ENCODE measurements at regions not wholly inside any gene's neighbourhood (a gene's known extent, or its start where the extent isn't known, plus 50 kb on each side); places are given as distances from the start of the nearest gene placed in this dataset.

DNA sequence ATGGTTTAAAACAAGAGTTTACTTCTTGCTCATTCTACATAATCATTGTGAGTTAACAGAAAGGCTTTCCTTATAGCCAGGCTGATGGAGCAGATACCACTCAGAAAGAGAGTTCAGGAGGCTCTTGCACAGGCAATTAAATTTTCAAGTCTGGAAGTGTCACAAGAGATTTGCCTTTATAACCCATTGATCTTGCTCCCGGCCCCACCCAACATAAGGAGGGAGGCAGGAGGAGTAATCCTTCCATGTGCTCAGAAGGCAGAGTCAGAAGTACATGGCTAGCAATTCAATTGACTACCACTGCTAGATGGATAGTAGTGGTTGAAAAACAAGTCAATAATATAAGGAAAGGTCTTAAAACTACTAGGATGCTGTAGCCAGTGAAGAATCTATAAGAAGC lies 346.3 kb upstream of the CDH11 start:
- DNase-seq, result no peak

DNA sequence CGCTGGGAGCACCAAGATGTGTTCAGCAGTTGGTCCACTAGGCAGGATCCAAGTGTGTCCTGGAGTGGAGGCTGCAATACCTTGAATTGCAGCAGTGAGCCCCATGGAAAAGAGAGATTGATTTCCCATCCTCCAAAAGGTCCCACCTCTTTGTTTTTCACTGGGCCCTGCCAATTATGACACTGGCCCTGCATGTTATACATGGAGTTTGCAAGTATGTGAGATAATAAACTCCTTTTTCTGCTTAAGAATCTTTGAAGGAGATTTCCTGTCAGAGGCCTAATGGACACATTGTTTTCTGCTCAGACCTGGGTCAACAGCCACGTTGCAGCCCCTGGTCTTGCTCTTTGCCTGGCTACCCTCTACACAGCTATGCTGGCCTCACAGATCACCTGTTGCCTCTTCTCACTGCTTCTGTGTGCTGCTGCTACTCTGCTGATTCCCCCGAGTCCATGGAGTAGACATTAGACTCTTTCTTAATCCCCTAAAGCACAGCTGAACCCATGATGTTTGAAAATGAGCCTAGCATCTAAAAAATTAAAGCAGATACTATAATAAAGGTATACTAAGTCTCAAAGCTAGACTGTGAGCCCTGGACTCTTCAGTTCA lies 341.9 kb upstream of the CDH11 start:
- DNase-seq, result no peak

GRCh38 chr16:65457084-65457483 lies 335.2 kb upstream of the CDH11 start:
- no peak for DNase-seq

DNA sequence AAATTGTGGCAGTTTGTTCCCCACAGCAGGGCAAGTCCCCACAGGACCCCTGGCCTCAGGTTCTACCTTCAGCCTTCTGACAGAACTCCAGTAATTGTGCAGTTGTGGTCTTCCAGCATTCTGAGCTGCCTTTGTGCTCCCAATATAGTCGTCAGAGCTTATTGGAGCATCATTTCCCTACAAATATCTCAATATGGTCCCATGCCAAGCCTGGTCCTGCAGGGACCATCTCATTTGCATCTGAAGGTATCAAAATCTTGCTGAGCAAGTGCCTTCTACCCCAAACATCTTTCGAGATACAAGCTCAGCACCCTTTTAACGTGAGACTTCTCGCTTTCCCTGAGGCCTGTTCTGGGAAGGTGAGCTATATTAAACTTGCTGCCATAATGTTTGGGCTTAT lies 333.9 kb upstream of the CDH11 start:
- no peak for DNase-seq

DNA sequence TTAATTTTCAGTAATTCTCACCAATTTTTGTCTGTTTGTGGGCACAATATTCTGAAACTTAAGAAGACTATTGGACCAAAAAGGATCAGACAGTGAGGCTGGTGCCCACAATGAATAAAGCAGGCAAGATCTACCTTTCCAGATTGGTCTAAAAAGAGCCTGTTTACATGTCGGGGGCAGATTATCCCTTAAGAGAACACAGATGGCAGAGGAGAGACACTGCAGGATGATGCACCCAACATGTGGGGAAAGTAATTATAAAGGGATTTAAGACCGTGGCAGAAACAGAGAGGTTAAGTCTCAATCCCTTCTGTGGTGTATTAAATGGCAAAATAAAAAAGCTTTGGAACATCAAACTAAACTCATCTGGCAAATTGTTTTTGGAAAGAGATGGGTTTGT lies 331.8 kb upstream of the CDH11 start:
- no peak for DNase-seq

GRCh38 chr16:65449526-65449925 lies 327.7 kb upstream of the CDH11 start:
- DNase-seq, result no peak

DNA sequence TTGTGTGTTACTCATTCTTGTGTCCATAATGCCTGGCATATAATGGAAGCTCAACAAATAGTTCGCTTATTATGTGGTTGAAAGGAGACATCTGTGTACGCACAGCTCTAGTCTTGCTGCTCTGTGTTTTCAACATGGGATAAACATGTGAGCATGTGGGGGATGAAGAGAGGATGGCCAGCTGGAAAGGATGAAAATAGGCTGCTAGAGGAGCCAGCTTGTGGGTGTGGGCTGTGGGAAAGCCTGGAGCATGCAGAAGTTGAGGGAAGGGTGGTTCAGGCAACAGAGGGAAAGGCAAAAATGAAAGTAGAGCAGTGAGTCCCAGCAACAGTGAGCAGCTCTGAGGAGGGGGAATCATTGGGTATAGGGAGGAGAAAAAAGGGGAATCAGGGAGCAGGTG lies 324.6 kb upstream of the CDH11 start:
- DNase-seq, result no peak

- DNase-seq, result no peak
Observed at GRCh38 chr16:65445313-65446260, 323.7 kb upstream of the CDH11 start.

- no peak for DNase-seq
Observed at GRCh38 chr16:65441501-65441900, 319.6 kb upstream of the CDH11 start.

DNA sequence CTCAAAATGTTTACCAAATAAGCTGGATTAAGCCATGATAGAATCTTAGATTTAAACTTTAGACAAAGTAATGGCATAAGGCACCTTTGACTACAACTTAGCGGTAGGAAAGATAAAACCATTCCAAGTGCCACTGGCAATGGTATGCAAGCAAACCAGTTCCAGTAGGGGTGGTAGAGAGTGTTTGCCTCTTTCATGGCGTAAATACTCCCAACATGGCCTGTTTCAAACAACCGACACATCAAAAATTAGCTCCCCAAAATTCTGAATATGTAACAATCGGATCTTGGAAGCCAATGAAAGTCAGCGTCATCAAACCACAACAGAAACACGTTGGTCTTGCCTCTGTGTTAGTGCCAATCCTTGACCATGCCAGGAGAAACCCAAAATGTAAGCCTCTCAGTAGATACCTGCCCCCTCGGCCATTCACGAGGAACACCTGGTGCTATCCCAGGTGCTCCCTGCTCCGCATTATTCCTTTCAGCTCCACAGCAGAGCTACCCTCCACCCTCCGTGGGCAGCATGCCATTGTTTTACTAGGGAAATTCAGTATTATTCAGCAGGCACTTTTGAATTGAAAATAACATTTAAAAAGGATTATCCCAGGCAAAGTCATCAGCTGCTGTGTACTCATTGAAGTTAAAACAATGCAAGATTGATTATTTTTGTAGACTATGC lies 307.8 kb upstream of the CDH11 start:
- no peak for DNase-seq

- no peak for DNase-seq
Observed at GRCh38 chr16:65426484-65426883, 304.6 kb upstream of the CDH11 start.

DNA sequence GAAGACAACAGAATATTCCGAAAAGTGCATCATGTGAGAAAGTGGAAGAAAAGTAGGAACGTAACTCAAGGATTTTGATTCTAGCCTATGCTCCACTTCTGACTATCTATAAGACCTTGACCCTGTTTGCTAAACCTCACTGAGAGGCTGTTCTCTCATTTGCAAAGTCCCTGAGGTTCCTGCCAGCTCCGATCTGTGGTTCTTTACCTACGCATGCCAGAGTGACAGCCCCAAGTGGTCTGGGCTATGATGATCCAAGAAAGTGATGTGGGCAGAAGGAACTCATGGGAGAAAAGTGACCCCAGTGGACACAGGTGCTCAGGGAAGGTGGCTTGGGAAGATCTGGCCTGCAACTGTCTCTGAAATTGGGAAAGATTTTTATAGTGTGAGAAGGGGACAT lies 301.1 kb upstream of the CDH11 start:
- DNase-seq, result no peak

DNA sequence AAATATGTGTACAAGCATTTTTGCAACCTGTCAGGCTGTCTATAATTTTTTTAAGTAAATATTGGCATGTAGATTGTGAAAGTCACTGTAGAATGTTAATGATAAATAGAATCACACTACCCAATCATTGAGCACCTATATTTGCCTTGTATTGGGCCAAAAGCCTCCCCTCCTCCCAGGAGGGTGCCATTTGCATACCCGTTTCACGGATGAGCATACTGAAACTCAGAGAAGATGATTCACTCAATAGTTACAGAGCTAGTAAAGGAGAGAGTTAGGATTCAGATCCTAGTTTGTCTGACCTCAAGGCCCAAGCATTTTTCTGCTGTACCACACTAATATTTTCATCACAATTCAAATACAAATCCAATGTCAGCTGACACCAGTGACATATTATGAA lies 299.7 kb upstream of the CDH11 start:
- DNase-seq, result no peak

- no peak for DNase-seq
Observed at GRCh38 chr16:65418435-65418834, 296.6 kb upstream of the CDH11 start.

DNA sequence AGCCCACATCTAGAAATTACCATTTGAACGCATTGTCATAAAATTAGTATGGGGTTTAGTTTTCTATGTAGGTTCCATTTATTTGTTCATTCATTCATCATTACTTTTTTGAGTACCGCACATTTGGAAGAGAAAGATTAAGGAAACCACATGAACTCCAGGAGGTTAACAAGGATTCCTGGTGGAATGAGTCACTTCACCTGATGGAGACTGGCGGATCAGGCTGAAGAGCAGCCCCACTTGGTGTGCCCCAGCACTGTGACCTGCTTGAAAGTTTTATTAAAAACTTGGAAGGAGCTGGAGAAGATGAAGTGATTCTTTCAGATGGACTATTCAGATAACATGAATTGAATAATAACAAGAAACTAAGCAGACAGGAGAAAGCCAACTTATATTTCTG lies 293.6 kb upstream of the CDH11 start:
- no peak for DNase-seq

- no peak for DNase-seq
Observed at GRCh38 chr16:65414284-65414984, 292.6 kb upstream of the CDH11 start.

- DNase-seq, result no peak
Observed at GRCh38 chr16:65413861-65414260, 292.0 kb upstream of the CDH11 start.

DNA sequence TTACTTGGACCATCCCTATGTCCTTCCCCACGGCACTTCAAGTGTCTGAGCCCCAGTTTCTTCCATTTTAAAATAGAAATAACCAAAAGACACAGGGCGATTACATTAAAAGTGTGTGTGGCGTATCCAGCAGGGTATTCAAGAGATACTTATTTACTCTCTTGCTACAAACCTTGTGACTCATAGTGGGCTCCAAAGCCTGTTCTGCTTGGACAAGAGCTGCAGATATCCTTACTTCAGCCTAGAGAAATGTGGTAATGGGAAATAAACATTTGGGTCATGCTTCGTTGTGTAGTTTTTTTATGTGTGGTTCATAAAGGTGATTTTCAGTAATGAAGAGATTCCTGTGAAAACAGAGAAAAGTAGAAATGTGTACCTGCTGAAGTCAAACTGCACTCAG lies 288.9 kb upstream of the CDH11 start:
- no peak for DNase-seq

GRCh38 chr16:65409510-65409909 lies 287.6 kb upstream of the CDH11 start:
- DNase-seq, result no peak

- no peak for DNase-seq
Observed at GRCh38 chr16:65406933-65407332, 285.1 kb upstream of the CDH11 start.

DNA sequence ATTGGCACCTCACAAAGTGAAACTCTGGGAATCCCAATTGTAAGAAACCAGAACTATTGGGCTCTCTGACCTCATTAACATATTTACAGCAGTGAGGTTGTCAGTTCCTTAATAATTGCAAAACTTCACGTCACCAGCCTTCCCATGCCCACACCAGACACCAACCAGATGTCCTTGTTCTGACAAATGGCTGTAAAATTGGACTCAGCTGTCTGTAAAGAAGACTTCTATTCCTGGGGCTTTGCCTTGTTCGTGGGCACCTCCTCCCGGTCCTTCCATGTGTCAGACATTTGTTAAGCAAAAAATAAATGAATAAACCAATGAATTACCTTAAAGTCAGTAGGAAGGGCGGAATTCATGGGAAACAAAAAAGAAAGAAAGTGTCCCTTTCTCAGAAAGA lies 284.3 kb upstream of the CDH11 start:
- DNase-seq, result no peak

GRCh38 chr16:65394281-65394680 lies 272.4 kb upstream of the CDH11 start:
- no peak for DNase-seq

DNA sequence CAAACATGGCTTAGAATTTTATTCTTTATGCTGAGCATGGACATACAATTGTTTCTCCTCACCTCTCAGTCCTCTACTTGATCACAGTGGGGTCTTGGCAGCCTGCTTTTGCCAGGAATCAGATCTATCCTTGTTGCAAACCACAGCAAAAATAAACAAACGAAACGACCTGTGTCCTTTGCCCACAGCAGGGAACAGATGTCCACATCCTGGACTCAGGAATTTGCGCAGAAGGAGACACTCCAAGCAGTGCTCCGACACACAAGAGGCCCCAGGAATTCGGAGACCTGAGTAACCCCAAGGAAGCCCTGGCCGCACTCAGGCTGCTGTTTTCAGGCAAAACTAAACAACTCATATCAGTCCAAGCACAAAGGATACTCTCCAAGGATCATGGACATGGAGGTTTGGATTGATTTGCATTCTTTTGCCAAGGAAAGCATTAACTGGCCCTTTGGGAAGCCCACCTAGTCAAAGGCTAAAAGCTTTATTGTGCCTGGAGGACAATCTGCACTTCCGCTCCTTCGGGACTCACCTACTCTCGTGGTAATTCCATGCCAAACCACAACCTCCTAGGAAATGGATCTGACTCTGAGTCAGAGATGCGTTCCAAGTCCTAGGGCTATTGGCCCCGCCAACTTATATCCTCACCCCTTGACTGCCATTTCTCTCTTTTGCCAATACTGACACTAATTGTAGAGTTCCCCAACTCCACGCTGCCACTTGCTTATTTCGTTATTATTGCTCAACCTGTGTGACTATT lies 271.1 kb upstream of the CDH11 start:
- no peak for DNase-seq
